ENCODE measurements at regions not wholly inside any gene's neighbourhood (a gene's known extent, or its start where the extent isn't known, plus 50 kb on each side); places are given as distances from the start of the nearest gene placed in this dataset.

GRCh38 chr3:195013411-195014361 is 257.3 kb downstream of the XXYLT1 start:
- no peak for DNase-seq (ENCODE audit: low spot score)

- no peak for DNase-seq (ENCODE audit: low spot score)
Measured at GRCh38 chr3:195015021-195015420, 255.9 kb downstream of the XXYLT1 start.

- peak; percentile 50 for DNase-seq (ENCODE audit: low spot score)
Measured at GRCh38 chr3:195017151-195017550, 253.8 kb downstream of the XXYLT1 start.
